ENCODE measurements at regions not wholly inside any gene's neighbourhood (a gene's known extent, or its start where the extent isn't known, plus 50 kb on each side); places are given as distances from the start of the nearest gene placed in this dataset.

DNA sequence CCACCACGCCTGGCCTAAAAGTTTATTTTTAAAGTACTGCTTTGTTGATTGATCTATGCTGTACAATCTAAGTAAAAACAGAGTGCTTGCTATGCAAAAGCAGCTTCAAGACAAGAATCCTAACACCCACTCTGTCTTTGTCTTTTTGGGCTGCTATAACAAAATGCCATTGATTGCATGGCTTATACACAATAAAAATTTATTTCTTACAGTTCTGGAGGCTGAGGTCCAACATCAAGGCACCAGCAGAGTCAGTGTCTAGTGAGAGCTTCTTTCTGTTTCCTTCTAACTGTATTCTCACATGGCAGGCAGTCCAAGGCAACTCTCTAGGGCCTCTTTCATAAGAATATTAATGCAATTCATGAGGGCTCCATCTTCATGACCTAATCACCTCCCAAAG is 63.6 kb upstream of the GJA5 start:
- TF ChIP-seq, protein P1, sequence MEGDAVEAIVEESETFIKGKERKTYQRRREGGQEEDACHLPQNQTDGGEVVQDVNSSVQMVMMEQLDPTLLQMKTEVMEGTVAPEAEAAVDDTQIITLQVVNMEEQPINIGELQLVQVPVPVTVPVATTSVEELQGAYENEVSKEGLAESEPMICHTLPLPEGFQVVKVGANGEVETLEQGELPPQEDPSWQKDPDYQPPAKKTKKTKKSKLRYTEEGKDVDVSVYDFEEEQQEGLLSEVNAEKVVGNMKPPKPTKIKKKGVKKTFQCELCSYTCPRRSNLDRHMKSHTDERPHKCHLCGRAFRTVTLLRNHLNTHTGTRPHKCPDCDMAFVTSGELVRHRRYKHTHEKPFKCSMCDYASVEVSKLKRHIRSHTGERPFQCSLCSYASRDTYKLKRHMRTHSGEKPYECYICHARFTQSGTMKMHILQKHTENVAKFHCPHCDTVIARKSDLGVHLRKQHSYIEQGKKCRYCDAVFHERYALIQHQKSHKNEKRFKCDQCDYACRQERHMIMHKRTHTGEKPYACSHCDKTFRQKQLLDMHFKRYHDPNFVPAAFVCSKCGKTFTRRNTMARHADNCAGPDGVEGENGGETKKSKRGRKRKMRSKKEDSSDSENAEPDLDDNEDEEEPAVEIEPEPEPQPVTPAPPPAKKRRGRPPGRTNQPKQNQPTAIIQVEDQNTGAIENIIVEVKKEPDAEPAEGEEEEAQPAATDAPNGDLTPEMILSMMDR (conservative IDR thresholded peaks at IDR 0.05) = no peak
- no peak for TF ChIP-seq ZFX (IDR thresholded peaks at IDR 0.05)
- no peak overlapping the region for H3K27ac ChIP-seq

DNA sequence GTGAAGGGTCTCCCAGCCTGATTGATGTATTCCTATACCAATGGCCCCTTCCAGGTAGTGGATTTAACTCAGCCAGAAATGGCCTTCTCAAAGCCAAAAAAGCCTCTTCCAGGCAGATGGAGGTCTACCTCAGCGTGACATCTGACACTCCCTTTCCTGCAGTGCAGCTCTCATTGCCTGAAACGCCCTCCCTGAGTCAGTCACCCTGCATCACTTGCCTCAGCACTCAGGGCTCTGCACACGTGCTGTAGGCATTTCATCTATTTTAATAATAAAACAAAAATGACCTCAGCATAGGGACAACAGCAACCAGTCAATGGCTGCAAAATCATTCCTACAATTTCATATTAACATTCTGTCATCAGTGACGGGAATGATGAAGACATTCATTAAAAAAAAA is 64.4 kb upstream of the GJA5 start:
- TF ChIP-seq ZFX (IDR thresholded peaks at IDR 0.05) = no peak

DNA sequence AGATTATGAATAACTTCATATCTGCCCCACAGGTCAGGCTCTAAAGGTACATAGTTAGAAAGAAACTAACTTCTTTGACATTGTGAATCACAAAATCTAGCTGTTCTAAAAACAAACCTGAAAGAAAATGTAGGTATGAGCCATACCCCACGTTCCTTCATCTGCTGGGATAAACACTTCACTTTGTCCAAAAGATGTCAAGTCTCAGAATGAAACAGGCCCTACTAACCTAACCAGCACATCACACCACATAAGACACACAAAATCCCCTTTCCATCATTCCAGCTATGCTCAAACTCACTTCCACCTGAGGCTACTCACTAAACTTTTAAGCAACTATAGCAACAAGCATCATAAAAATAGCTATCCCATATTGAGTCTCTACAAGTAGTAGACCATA is 65.2 kb upstream of the GJA5 start:
- no peak overlapping the region for H3K27ac ChIP-seq
- TF ChIP-seq ZFX (IDR thresholded peaks at IDR 0.05) = no peak
- TF ChIP-seq, protein P1 (conservative IDR thresholded peaks at IDR 0.05) = no peak

More for the DNA sequence above, 64.4 kb upstream of the GJA5 start:
- no peak overlapping the region for H3K27ac ChIP-seq

DNA sequence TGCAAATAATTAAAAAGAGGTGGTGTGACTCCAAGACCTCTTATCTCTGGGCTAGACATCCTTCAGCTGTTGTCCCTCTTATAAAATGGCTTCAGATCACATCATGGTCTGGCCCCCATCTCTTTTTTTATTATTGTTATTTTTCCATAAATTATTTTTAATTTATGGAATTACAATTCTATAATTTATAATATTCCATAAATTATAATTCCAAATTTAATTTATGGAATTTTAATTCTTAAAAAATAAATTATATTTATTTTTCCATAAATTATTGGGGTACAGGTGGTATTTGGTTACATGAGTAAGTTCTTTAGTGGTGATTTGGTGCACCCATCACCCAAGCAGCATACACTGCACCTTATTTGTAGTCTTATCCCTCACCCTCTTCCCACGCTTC is 65.9 kb upstream of the GJA5 start:
- no peak for TF ChIP-seq ZFX (IDR thresholded peaks at IDR 0.05)
- no peak overlapping the region for H3K27ac ChIP-seq

DNA sequence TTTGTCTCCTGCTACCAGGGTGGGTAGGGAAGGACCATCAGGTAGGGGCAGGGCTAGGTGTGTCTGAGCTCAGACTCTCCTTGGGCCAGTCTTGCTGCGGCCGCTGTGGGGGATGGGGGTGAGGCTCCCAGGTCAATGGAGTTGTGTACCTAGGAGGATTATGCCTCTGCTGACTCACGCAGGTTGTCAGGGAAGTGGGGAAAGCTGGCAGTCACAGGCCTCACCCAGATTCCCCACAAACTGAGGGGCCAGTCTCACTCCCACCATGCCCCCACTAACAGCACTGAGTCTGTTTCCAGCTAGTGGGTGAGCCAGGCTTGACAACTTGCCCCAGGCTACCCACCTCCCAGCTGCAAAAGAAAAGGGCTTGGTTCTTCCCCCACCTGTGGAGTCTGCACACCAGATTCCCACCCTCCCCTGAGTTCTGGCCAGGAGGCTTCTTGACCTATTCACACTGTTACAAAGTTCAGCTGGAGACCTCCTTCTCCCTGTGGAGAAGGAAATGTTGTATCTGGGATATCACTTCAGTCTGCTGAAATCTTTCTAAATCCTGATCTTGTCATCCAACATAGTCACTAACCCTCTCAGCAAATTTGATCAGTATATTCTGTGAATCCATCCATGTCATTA is 69.2 kb upstream of the GJA8 start:
- TF ChIP-seq ZFX (IDR thresholded peaks at IDR 0.05) = no peak
- TF ChIP-seq, protein P1 (conservative IDR thresholded peaks at IDR 0.05) = no peak
- no peak overlapping the region for H3K27ac ChIP-seq

DNA sequence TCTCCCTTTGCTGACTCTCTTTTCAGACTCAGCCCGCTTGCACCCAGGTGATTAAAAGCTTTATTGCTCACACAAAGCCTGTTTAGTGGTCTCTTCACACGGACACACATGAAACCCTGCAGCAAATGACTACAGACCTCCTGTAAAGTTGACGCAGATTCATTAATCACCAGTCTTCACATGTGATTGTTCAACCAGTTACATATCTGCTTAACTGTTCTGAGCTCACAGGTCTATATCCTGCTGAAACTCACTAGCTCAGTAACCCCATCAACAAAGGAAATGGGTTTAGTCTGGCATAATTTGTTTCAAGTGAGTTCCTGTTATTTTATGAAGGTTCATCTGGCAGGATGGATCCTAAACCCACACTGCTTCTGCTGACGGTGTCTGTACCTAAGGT is 68.4 kb upstream of the GJA8 start:
- TF ChIP-seq, protein P1 (conservative IDR thresholded peaks at IDR 0.05) = no peak
- TF ChIP-seq ZFX (IDR thresholded peaks at IDR 0.05) = no peak
- H3K27ac ChIP-seq = no peak overlapping the region

DNA sequence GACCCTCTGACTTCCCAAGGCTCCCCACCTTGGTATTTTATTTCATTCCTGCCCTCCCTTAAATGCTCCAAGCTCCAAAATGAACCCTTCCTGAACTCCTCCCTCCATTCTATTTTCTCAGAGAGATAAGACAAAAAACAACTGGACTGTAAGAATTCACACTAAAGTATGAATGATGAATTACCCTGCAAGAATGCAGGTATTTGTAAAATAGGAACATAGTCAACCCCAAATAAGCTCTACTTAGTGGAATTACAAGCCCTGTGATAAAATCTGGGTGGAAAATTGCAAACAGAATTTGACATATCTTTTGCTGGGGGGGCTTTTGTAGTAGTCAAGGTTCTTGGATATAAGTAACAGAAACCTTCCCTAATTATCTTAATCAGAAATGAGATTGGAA is 67.8 kb upstream of the GJA8 start:
- H3K27ac ChIP-seq = no peak overlapping the region
- no peak for TF ChIP-seq ZFX (IDR thresholded peaks at IDR 0.05)
- TF ChIP-seq, protein P1 (conservative IDR thresholded peaks at IDR 0.05) = no peak

DNA sequence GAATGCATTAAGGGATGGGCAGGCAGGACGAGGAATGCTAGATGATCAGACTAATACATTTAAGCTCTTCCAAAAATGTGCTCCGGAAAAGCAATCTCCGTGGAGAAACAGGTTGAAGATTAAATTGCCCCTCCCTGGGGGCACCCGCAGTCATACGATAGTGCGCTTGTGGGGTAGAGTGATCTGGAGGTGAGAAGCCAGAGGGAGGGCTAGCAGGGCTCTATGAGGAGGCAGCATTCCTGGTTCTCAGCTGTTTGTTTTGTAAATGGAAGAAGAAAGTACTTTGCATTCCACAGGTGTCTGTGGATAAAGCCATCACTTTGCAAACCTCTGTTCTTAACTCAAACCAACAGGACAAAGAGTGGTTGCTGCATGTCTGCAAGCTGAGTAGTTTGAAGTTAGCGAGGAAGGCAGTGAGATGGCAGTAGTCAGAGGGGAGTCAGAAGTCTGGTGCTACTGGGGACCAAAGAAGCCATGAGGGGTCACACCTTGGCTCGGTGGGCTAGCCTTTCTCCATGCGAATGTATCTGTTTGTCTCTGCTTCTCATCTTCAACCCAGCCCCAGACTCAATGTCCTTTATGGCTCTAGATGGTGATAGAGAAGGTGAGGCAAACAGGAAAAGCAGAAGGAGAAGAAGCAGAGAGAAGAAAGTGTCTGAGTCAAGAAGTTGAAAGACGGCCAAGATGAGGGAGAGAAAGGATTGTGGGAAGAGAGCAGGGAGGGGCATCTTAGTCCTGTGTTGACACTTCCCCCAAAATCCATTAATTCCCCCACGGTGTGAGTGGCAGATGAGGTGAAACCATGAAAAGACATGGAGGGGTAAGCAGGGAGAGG is 65.2 kb upstream of the GJA8 start:
- TF ChIP-seq, protein P1 (conservative IDR thresholded peaks at IDR 0.05) = no peak
- no peak for TF ChIP-seq ZFX (IDR thresholded peaks at IDR 0.05)
- no peak overlapping the region for H3K27ac ChIP-seq
